ENCODE measurements at regions not wholly inside any gene's neighbourhood (a gene's known extent, or its start where the extent isn't known, plus 50 kb on each side); places are given as distances from the start of the nearest gene placed in this dataset.

DNA sequence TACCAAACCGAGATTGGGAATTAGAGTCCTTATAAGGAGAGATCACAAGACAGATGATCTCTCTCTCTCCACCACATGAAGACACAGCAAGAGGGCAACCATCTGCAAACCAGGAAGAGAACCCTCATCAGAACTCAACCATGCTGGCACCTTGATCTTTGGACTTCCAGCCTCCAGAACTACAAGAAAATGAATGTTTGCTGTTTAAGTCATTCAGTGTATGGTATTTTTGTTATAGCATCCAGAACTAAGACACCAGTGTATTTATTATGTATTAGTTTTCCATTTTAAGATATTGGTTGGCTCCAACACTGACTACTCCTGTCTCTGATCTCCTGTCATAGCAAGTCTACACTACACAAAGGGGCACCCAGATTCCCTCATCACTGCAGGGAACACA, 86.9 kb downstream of the CCDC34 start:
- Histone ChIP-seq H3K9me3 (ENCODE audit: control insufficient read depth, insufficient read depth, low read depth, low read length) (no peaks in the 10 kb centered on the region), H3K4me1 (ENCODE audit: control insufficient read depth, insufficient read depth, low read length) (no peaks in the 10 kb centered on the region), H3K4me3 (ENCODE audit: low read depth, low read length) (no peak overlapping the region), H3K27ac (ENCODE audit: extremely low read depth, low read depth, low read length) (no peak overlapping the region), H3K36me3 (ENCODE audit: control insufficient read depth in 2 of 2, insufficient read depth in 1 of 2, low read length in 2 of 2) (no peaks in the 10 kb centered on the region)
- CTCF ChIA-PET, result no interaction called here
- TF ChIP-seq ZNF404 (tag by site-specific recombination; IDR thresholded peaks at IDR 0.05), result no peak
- no peak for TF ChIP-seq ZNF202 (tag by site-specific recombination; IDR thresholded peaks at IDR 0.05; ENCODE audit: borderline replicate concordance)
- TF ChIP-seq, protein P1, sequence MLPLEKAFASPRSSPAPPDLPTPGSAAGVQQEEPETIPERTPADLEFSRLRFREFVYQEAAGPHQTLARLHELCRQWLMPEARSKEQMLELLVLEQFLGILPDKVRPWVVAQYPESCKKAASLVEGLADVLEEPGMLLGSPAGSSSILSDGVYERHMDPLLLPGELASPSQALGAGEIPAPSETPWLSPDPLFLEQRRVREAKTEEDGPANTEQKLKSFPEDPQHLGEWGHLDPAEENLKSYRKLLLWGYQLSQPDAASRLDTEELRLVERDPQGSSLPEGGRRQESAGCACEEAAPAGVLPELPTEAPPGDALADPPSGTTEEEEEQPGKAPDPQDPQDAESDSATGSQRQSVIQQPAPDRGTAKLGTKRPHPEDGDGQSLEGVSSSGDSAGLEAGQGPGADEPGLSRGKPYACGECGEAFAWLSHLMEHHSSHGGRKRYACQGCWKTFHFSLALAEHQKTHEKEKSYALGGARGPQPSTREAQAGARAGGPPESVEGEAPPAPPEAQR (tag by site-specific recombination; IDR thresholded peaks at IDR 0.05), result no peak
- POLR2A ChIA-PET, result interaction anchor here (1.0 kb wide), 1 partner anchor 19 kb away, joined by 3 read pairs; no protein-coding TSS in a partner anchor

GRCh38 chr11:27274854-27275395, 88.1 kb downstream of the CCDC34 start:
- Histone ChIP-seq H3K9me3 (ENCODE audit: control insufficient read depth, insufficient read depth, low read depth, low read length) (no peaks in the 10 kb centered on the region), H3K36me3 (ENCODE audit: control insufficient read depth in 2 of 2, insufficient read depth in 1 of 2, low read length in 2 of 2) (no peaks in the 10 kb centered on the region), H3K27ac (ENCODE audit: extremely low read depth, low read depth, low read length) (no peak overlapping the region), H3K4me3 (ENCODE audit: low read depth, low read length) (no peak overlapping the region), H3K4me1 (ENCODE audit: control insufficient read depth, insufficient read depth, low read length) (no peaks in the 10 kb centered on the region)
- ChIA-PET CTCF (interaction anchor here (0.9 to 1.3 kb wide), 3 partner anchors 21 to 211 kb away, joined by 3 to 5 read pairs (median 3); no protein-coding TSS in a partner anchor), POLR2A (interaction anchor here (1.0 kb wide), 1 partner anchor 18 kb away, joined by 3 read pairs; no protein-coding TSS in a partner anchor)
- no peak for TF ChIP-seq BCL11A (tag by site-specific recombination; IDR thresholded peaks at IDR 0.05; ENCODE audit: low read depth)
- no peak for TF ChIP-seq ZNF423 (tag by site-specific recombination; IDR thresholded peaks at IDR 0.05)
- TF ChIP-seq ZNF248 (tag by site-specific recombination; IDR thresholded peaks at IDR 0.05), result no peak
- no peak for TF ChIP-seq ZNF670 (tag by site-specific recombination; IDR thresholded peaks at IDR 0.05; ENCODE audit: low read depth)

GRCh38 chr11:27266125-27266524, 96.9 kb downstream of the CCDC34 start:
- Histone ChIP-seq H3K4me3 (ENCODE audit: low read depth, low read length) (no peak overlapping the region), H3K27ac (ENCODE audit: extremely low read depth, low read depth, low read length) (no peak overlapping the region), H3K4me1 (ENCODE audit: control insufficient read depth, insufficient read depth, low read length) (no peaks in the 10 kb centered on the region), H3K36me3 (ENCODE audit: control insufficient read depth in 2 of 2, insufficient read depth in 1 of 2, low read length in 2 of 2) (no peaks in the 10 kb centered on the region), H3K9me3 (ENCODE audit: control insufficient read depth, insufficient read depth, low read depth, low read length) (no peaks in the 10 kb centered on the region)
- TF ChIP-seq ZNF426 (tag by site-specific recombination; IDR thresholded peaks at IDR 0.05), result no peak
- TF ChIP-seq, protein P2, sequence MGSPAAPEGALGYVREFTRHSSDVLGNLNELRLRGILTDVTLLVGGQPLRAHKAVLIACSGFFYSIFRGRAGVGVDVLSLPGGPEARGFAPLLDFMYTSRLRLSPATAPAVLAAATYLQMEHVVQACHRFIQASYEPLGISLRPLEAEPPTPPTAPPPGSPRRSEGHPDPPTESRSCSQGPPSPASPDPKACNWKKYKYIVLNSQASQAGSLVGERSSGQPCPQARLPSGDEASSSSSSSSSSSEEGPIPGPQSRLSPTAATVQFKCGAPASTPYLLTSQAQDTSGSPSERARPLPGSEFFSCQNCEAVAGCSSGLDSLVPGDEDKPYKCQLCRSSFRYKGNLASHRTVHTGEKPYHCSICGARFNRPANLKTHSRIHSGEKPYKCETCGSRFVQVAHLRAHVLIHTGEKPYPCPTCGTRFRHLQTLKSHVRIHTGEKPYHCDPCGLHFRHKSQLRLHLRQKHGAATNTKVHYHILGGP (tag by site-specific recombination; IDR thresholded peaks at IDR 0.05), result no peak
- POLR2A ChIA-PET, result no interaction called here
- CTCF ChIA-PET, result interaction anchor here (0.7 kb wide), 2 partner anchors 81 to 450 kb away, joined by 3 to 5 read pairs; no protein-coding TSS in a partner anchor

- Histone ChIP-seq H3K4me3 (ENCODE audit: low read depth, low read length) (no peak overlapping the region), H3K4me1 (ENCODE audit: control insufficient read depth, insufficient read depth, low read length) (no peaks in the 10 kb centered on the region), H3K36me3 (ENCODE audit: control insufficient read depth in 2 of 2, insufficient read depth in 1 of 2, low read length in 2 of 2) (no peaks in the 10 kb centered on the region), H3K9me3 (ENCODE audit: control insufficient read depth, insufficient read depth, low read depth, low read length) (no peaks in the 10 kb centered on the region), H3K27ac (ENCODE audit: extremely low read depth, low read depth, low read length) (no peak overlapping the region)
- ChIA-PET POLR2A (no interaction called here), CTCF (interaction anchor here (0.6 kb wide), 1 partner anchor 192 kb away, joined by 3 read pairs; no protein-coding TSS in a partner anchor)
- TF ChIP-seq ZNF157 (tag by site-specific recombination; IDR thresholded peaks at IDR 0.05) (no peak), ZNF112 (tag by site-specific recombination; IDR thresholded peaks at IDR 0.05) (no peak), ZSCAN5A (tag by site-specific recombination; IDR thresholded peaks at IDR 0.05) (no peak), ATF2 (tag by site-specific recombination; IDR thresholded peaks at IDR 0.05; ENCODE audit: low read depth) (no peak), KLF10 (tag by site-specific recombination; IDR thresholded peaks at IDR 0.05) (no peak), ZEB2 (tag by site-specific recombination; IDR thresholded peaks at IDR 0.05) (no peak), ZSCAN4 (tag by site-specific recombination; IDR thresholded peaks at IDR 0.05) (no peak)
- TF ChIP-seq, protein P3, sequence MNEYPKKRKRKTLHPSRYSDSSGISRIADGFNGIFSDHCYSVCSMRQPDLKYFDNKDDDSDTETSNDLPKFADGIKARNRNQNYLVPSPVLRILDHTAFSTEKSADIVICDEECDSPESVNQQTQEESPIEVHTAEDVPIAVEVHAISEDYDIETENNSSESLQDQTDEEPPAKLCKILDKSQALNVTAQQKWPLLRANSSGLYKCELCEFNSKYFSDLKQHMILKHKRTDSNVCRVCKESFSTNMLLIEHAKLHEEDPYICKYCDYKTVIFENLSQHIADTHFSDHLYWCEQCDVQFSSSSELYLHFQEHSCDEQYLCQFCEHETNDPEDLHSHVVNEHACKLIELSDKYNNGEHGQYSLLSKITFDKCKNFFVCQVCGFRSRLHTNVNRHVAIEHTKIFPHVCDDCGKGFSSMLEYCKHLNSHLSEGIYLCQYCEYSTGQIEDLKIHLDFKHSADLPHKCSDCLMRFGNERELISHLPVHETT (tag by site-specific recombination; IDR thresholded peaks at IDR 0.05), result no peak
- TF ChIP-seq, protein P4, sequence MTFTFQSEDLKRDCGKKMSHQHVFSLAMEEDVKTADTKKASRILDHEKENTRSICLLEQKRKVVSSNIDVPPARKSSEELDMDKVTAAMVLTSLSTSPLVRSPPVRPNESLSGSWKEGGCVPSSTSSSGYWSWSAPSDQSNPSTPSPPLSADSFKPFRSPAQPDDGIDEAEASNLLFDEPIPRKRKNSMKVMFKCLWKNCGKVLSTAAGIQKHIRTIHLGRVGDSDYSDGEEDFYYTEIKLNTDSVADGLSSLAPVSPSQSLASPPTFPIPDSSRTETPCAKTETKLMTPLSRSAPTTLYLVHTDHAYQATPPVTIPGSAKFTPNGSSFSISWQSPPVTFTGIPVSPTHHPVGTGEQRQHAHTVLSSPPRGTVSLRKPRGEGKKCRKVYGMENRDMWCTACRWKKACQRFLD (tag by site-specific recombination; IDR thresholded peaks at IDR 0.05), result no peak
Measured at GRCh38 chr11:27263986-27264385, 99.0 kb downstream of the CCDC34 start.
